Central memory CD8-positive, alpha-beta T cell (primary cell): ENCODE measurements at regions not wholly inside any gene's neighbourhood (a gene's known extent, or its start where the extent isn't known, plus 50 kb on each side); places are given as distances from the start of the nearest gene placed in this dataset.
"Not testable (repeated sequence)": the region's sequence is repeated elsewhere in the genome, so short reads cannot be mapped to it uniquely, and the experiment has no call there.

ENCODE experiments used
- ATAC-seq: fragments of 150-1000 bp; cut with Tn5 transposase; replicated peaks from 2 replicates; pipeline ENCODE4 v1.10.0; 2022; ENCODE audit warnings: mild to moderate bottlenecking, moderate FRiP score, moderate number of reproducible peaks; ENCODE audit not compliant: poor library complexity, severe bottlenecking; ENCODE audit errors: extremely low read depth
- DNase-seq, 2 donors: peaks; one replicate each; pipeline ENCODE4 v3.0.0; 2021; ENCODE audit warnings: low spot score in 2 of 2
- H3K27ac Mint-ChIP-seq: one replicate; pipeline ENCODE4 v1.8.0; 2022; ENCODE audit warnings: low read depth, mild to moderate bottlenecking, moderate library complexity, mixed read lengths
- H3K27me3 Mint-ChIP-seq: one replicate; pipeline ENCODE4 v1.8.0; 2022; ENCODE audit warnings: mixed read lengths
- H3K36me3 Mint-ChIP-seq: one replicate; pipeline ENCODE4 v1.8.0; 2022; ENCODE audit warnings: mild to moderate bottlenecking, moderate library complexity, mixed read lengths; ENCODE audit not compliant: insufficient read depth
- H3K4me1 Mint-ChIP-seq: one replicate; pipeline ENCODE4 v1.8.0; 2022; ENCODE audit warnings: mixed read lengths
- H3K4me3 Mint-ChIP-seq: one replicate; pipeline ENCODE4 v1.8.0; 2022; ENCODE audit warnings: mild to moderate bottlenecking, moderate library complexity, mixed read lengths
- H3K9me3 Mint-ChIP-seq: one replicate; pipeline ENCODE4 v1.8.0; 2022; ENCODE audit warnings: mixed read lengths

DNA sequence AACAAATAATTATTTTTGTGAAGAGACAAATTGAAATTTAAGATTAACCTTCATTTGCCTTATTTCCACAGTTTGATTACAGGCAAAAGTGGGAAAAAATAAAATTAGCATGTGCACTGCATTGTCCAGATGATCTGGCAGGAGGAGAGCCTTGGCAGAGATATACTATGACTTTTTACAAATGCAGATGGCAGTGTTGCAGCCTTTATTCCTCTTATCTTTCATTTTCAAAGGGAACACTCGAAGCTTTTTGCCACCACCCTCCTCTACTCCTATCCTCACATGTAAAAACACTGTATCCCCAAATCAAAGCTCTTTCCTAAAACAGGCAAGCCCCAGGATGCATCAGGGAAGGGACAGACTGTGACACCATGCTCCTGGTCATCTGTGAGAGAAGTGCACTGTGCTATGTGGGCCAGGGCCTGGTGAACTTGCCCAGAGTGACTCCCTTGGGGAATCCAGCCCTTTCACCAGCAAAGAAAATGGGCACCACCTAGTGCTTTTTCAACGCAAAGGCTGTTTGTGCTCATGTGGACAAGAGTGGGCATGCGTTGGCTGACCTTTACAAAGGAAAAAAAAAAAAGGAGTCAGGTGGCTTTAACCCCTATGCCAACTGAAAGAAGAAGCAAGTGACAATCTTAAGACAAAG, 74.7 kb upstream of the ETAA1 start:
- ATAC-seq (no peak), DNase-seq (no peak)
- Mint-ChIP-seq H3K4me1 (no peaks in the 10 kb centered on the region), H3K27me3 (peaks cover 21% of the 10 kb centered on the region), H3K36me3 (no peaks in the 10 kb centered on the region), H3K27ac (no peak overlapping the region), H3K9me3 (no peaks in the 10 kb centered on the region), H3K4me3 (no peak overlapping the region)

DNA sequence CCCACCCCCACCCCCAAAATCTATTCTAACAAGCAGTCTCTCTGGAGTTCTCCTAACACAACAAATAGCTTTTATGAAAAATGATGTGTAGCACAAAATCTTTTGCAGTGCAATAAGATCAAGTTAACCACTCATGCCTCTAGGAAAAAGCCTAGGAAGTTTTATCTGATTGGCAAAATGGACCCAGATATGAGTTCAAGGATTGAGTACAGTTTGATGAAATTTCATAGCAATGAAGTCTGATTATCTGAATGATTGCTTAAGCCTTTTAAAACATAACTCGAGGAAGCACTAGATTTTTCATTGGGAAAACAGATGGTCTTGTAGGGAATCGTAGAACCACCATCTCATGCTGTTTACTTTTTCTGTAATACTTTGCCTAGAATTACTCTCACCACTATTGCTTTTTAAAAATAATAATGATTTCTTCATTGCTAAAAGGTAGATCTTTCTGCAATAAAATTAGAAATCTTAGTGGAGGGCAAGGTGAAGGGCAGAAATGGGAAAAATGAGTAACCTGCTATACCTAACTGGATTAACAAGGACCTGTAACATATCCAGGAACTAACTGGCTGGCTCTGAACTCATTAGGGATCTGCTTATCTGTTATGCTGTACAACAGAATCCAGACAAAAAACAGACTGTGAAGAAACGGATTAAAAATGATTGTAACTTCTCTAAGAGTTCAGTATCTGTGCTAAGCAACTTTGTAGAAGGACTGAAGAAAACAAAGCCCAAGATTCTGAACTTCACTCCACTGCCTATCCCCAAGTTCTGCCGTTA, 73.7 kb upstream of the ETAA1 start:
- no peaks in the 10 kb centered on the region for H3K36me3 Mint-ChIP-seq
- no peak overlapping the region for H3K4me3 Mint-ChIP-seq
- peaks cover 21% of the 10 kb centered on the region for H3K27me3 Mint-ChIP-seq
- ATAC-seq (no peak), DNase-seq (no peak)
- no peaks in the 10 kb centered on the region for H3K4me1 Mint-ChIP-seq
- no peak overlapping the region for H3K27ac Mint-ChIP-seq
- H3K9me3 Mint-ChIP-seq, result no peaks in the 10 kb centered on the region

DNA sequence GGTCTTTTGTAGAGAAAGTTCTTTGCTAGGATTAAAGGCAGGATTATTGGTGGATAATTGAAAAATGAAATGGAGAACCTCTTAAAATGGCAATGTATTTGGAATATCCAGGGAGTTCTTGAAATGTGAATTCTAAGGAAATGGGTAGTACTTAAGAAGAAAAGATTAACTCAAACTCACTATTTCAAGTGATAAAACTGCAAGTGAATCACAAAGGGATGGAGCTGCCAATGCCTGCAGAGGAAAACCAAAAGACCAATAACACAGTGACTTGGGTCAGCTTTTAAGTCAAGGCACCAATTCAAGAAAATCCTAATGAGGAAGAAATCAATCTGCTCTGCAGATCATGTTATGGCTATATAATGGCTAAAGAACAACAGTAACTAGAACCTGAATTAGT, 67.6 kb upstream of the ETAA1 start:
- Mint-ChIP-seq H3K27ac (no peak overlapping the region), H3K36me3 (no peaks in the 10 kb centered on the region), H3K27me3 (peaks cover 17% of the 10 kb centered on the region), H3K4me3 (no peak overlapping the region), H3K9me3 (no peaks in the 10 kb centered on the region), H3K4me1 (no peaks in the 10 kb centered on the region)
- DNase-seq, result no peak
- no peak for ATAC-seq

GRCh38 chr2:67329951-67330350, 67.2 kb upstream of the ETAA1 start:
- H3K27me3 Mint-ChIP-seq, result peaks cover 13% of the 10 kb centered on the region
- no peaks in the 10 kb centered on the region for H3K36me3 Mint-ChIP-seq
- DNase-seq (no peak), ATAC-seq (no peak)
- H3K9me3 Mint-ChIP-seq, result no peaks in the 10 kb centered on the region
- no peak overlapping the region for H3K4me3 Mint-ChIP-seq
- no peak overlapping the region for H3K27ac Mint-ChIP-seq
- no peaks in the 10 kb centered on the region for H3K4me1 Mint-ChIP-seq

GRCh38 chr2:67331419-67332086, 65.6 kb upstream of the ETAA1 start:
- H3K27ac Mint-ChIP-seq, H3K36me3 Mint-ChIP-seq, ATAC-seq, DNase-seq, H3K4me3 Mint-ChIP-seq, H3K9me3 Mint-ChIP-seq, H3K4me1 Mint-ChIP-seq: not testable (repeated sequence)
- peaks cover 11% of the 10 kb centered on the region for H3K27me3 Mint-ChIP-seq

GRCh38 chr2:67337903-67338302, 59.2 kb upstream of the ETAA1 start:
- Mint-ChIP-seq H3K4me3 (no peak overlapping the region), H3K36me3 (no peaks in the 10 kb centered on the region), H3K27ac (no peak overlapping the region), H3K9me3 (no peaks in the 10 kb centered on the region), H3K4me1 (no peaks in the 10 kb centered on the region), H3K27me3 (no peaks in the 10 kb centered on the region)
- ATAC-seq, result no peak
- no peak for DNase-seq

DNA sequence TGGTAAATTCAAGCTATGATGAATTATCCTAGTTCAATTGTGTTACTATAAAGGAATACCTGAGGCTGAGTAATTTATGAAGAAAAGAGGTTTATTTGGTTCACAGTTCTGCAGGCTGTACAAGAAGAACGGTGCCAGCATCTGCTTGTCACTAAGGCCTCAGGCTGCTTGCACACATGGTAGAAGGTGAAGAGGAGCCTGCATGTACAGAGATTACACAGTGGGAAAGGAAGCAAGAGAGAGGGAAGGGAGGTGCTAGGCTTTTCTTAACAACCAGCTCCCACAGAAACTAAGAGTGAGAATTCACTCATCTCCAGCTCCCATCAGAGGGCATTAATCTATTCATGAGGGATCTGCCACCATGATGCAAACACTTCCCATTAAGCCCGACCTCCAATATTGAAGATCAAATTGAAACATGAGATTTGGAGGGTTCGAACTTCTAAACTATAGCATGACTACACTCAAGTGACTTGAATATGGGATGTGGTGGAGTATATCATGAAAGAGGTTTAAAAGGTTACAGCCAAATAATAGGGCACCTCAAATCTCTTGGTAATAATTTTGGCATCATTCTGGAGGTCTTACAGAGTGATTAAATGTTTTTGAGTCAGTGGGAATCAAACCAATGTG, 58.4 kb upstream of the ETAA1 start:
- DNase-seq, result no peak
- H3K9me3 Mint-ChIP-seq, result no peaks in the 10 kb centered on the region
- H3K27ac Mint-ChIP-seq, result no peak overlapping the region
- no peaks in the 10 kb centered on the region for H3K4me1 Mint-ChIP-seq
- H3K4me3 Mint-ChIP-seq, result no peak overlapping the region
- no peaks in the 10 kb centered on the region for H3K36me3 Mint-ChIP-seq
- H3K27me3 Mint-ChIP-seq, result no peaks in the 10 kb centered on the region
- ATAC-seq, result no peak

- no peak for DNase-seq
- H3K27ac Mint-ChIP-seq, result no peak overlapping the region
- no peak for ATAC-seq
Observed at GRCh38 chr2:67339234-67339885, 57.8 kb upstream of the ETAA1 start.

DNA sequence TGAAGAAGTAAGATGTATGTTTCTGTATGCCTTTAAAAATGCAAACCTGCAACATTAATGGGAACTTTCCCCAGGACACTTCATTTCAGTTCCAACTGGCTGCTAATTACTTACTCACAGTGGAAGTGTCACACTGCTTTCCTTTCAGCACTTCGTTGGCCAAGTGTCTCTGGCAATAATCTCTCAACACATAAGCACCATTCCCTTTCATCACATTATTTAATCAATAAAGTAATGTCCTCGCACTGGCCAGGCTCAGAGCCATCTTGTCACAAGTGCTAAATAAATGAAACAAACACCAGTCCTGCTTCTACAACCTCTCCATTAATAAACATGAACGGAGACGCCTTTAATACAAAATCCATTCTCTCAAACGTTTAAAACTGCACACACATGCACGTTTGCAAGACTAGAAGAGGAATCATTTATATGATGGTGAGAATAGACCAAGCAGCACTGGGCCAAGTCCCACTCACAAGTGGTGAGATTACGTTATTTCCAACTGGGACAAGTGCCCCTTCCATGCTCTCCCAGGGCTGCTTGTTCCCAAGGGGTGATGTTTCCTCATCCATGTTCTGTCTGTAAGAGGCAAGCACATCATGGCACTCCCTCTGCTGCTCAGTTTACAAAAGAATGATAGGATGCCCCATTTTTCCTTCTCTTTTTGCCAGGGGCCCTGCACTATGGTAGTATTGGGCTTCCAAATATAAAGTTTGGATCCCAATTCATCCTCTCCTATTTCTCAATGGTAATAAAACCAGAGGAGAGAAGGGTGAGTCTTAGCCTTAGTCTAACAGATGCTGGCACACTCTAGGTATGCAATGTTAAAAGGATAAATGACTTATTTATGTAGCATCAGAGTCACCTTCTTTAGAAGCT, 56.8 kb upstream of the ETAA1 start:
- DNase-seq, result no peak

More at GRCh38 chr2:67339234-67339885, 57.8 kb upstream of the ETAA1 start:
- H3K4me3 Mint-ChIP-seq, result no peak overlapping the region
- no peaks in the 10 kb centered on the region for H3K4me1 Mint-ChIP-seq
- H3K9me3 Mint-ChIP-seq, result no peaks in the 10 kb centered on the region
- no peaks in the 10 kb centered on the region for H3K36me3 Mint-ChIP-seq
- no peaks in the 10 kb centered on the region for H3K27me3 Mint-ChIP-seq

DNA sequence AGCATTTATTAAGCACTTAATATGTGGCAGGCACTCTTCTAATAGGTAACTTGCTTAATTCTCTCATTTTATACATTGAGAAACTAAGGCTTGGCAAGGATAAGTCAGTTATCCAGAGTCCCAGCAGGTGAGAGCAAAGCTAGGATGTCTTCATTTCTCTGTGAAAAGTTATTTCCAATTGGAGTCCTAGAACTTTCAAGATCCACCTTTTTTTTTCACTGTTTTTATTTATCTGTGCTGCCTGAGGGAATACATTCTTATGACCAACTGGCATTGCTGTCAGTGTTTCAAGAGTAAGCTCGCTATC, 56.2 kb upstream of the ETAA1 start:
- no peaks in the 10 kb centered on the region for H3K9me3 Mint-ChIP-seq
- no peaks in the 10 kb centered on the region for H3K27me3 Mint-ChIP-seq
- H3K4me3 Mint-ChIP-seq, result no peak overlapping the region
- no peak for ATAC-seq
- no peak overlapping the region for H3K27ac Mint-ChIP-seq
- no peaks in the 10 kb centered on the region for H3K36me3 Mint-ChIP-seq
- H3K4me1 Mint-ChIP-seq, result no peaks in the 10 kb centered on the region
- DNase-seq, result no peak

More for the DNA sequence above, 56.8 kb upstream of the ETAA1 start:
- H3K4me1 Mint-ChIP-seq, result no peaks in the 10 kb centered on the region
- no peak overlapping the region for H3K27ac Mint-ChIP-seq
- no peaks in the 10 kb centered on the region for H3K9me3 Mint-ChIP-seq
- H3K4me3 Mint-ChIP-seq, result no peak overlapping the region
- no peaks in the 10 kb centered on the region for H3K36me3 Mint-ChIP-seq
- no peak for ATAC-seq
- no peaks in the 10 kb centered on the region for H3K27me3 Mint-ChIP-seq

- ATAC-seq, result no peak
- no peaks in the 10 kb centered on the region for H3K36me3 Mint-ChIP-seq
- no peaks in the 10 kb centered on the region for H3K4me1 Mint-ChIP-seq
- H3K9me3 Mint-ChIP-seq, result no peaks in the 10 kb centered on the region
- no peak for DNase-seq
- H3K4me3 Mint-ChIP-seq, result no peak overlapping the region
- H3K27me3 Mint-ChIP-seq, result no peaks in the 10 kb centered on the region
- no peak overlapping the region for H3K27ac Mint-ChIP-seq
Observed at GRCh38 chr2:67341336-67341735, 55.8 kb upstream of the ETAA1 start.

GRCh38 chr2:67342394-67342793, 54.7 kb upstream of the ETAA1 start:
- DNase-seq, result no peak
- Mint-ChIP-seq H3K4me3 (no peak overlapping the region), H3K27ac (no peak overlapping the region), H3K9me3 (no peaks in the 10 kb centered on the region), H3K4me1 (no peaks in the 10 kb centered on the region), H3K36me3 (no peaks in the 10 kb centered on the region), H3K27me3 (no peaks in the 10 kb centered on the region)
- ATAC-seq, result no peak
